Ascending aorta (tissue), 2 donors: ENCODE measurements at regions not wholly inside any gene's neighbourhood (a gene's known extent, or its start where the extent isn't known, plus 50 kb on each side); places are given as distances from the start of the nearest gene placed in this dataset.

Experiments used
- DNase-seq, 2 donors: peaks; one replicate each; pipeline ENCODE4 v3.0.0-alpha.2; 2019; ENCODE audit warnings: low spot score in 2 of 2
- H3K27ac ChIP-seq, 2 donors: fragments of 200-600 bp; sonication (generic); one replicate each; pipeline ENCODE4 v1.5.1; 2016 to 2017; ENCODE audit warnings: mild to moderate bottlenecking in 1 of 2
- H3K27me3 ChIP-seq: fragments of 200-600 bp; sonication (generic); one replicate; pipeline ENCODE4 v1.5.1; 2017
- H3K36me3 ChIP-seq, 2 donors: fragments of 200-600 bp; sonication (generic); one replicate each; pipeline ENCODE4 v1.5.1; 2016
- H3K4me1 ChIP-seq, 2 donors: fragments of 200-600 bp; sonication (generic); one replicate each; pipeline ENCODE4 v1.5.1; 2016 to 2017; ENCODE audit warnings: mild to moderate bottlenecking in 1 of 2
- H3K4me3 ChIP-seq, 2 donors: fragments of 200-600 bp; sonication (generic); one replicate each; pipeline ENCODE4 v1.5.1; 2016 to 2017; ENCODE audit warnings: mild to moderate bottlenecking in 1 of 2
- H3K9me3 ChIP-seq, 2 donors: fragments of 200-600 bp; sonication (generic); one replicate each; pipeline ENCODE4 v1.5.1; 2016
- CTCF ChIP-seq, 3 experiments: fragments of 200-600 bp in 2 of 3; fragments of 450-650 bp in 1 of 3; sonication (generic) in 2 of 3; IDR thresholded peaks; one replicate each; pipeline ENCODE4 v1.5.1; 2016 to 2019; ENCODE audit warnings: antibody characterized with exemption in 3 of 3, mild to moderate bottlenecking in 1 of 3, moderate library complexity in 1 of 3
- intact Hi-C: fragments of 100-400 bp; cut with DNase I; formaldehyde crosslinking; loops from one replicate; pipeline ENCODE4 v1.15.1; 2023

- no peak for TF ChIP-seq CTCF (IDR thresholded peaks at IDR 0.05)
- no peak for DNase-seq
- Histone ChIP-seq H3K9me3 (no peaks in the 10 kb centered on the region), H3K4me3 (no peak overlapping the region), H3K27ac (no peak overlapping the region), H3K27me3 (no peaks in the 10 kb centered on the region), H3K36me3 (no peaks in the 10 kb centered on the region), H3K4me1 (no peaks in the 10 kb centered on the region)
- intact Hi-C loops = no loop called here
These were observed 54.0 kb upstream of the FGF10 start for GRCh38 chr5:44443172-44443571.

- H3K4me1 ChIP-seq = no peaks in the 10 kb centered on the region
- no peak for TF ChIP-seq CTCF (IDR thresholded peaks at IDR 0.05)
- no peak overlapping the region for H3K4me3 ChIP-seq
- no peak overlapping the region for H3K27ac ChIP-seq
- no peak for DNase-seq
- no peaks in the 10 kb centered on the region for H3K27me3 ChIP-seq
- H3K9me3 ChIP-seq = no peaks in the 10 kb centered on the region
- intact Hi-C loops = no loop called here
- H3K36me3 ChIP-seq = no peaks in the 10 kb centered on the region
These were observed 52.2 kb upstream of the FGF10 start for GRCh38 chr5:44441460-44441859.

GRCh38 chr5:44440186-44440585 lies 51.0 kb upstream of the FGF10 start:
- Histone ChIP-seq H3K4me1 (no peaks in the 10 kb centered on the region), H3K36me3 (no peaks in the 10 kb centered on the region), H3K27me3 (no peaks in the 10 kb centered on the region), H3K27ac (no peak overlapping the region), H3K9me3 (no peaks in the 10 kb centered on the region), H3K4me3 (no peak overlapping the region)
- TF ChIP-seq CTCF (IDR thresholded peaks at IDR 0.05) = no peak
- no peak for DNase-seq
- intact Hi-C loops = no loop called here
